ENCODE measurements at regions not wholly inside any gene's neighbourhood (a gene's known extent, or its start where the extent isn't known, plus 50 kb on each side); places are given as distances from the start of the nearest gene placed in this dataset.

DNA sequence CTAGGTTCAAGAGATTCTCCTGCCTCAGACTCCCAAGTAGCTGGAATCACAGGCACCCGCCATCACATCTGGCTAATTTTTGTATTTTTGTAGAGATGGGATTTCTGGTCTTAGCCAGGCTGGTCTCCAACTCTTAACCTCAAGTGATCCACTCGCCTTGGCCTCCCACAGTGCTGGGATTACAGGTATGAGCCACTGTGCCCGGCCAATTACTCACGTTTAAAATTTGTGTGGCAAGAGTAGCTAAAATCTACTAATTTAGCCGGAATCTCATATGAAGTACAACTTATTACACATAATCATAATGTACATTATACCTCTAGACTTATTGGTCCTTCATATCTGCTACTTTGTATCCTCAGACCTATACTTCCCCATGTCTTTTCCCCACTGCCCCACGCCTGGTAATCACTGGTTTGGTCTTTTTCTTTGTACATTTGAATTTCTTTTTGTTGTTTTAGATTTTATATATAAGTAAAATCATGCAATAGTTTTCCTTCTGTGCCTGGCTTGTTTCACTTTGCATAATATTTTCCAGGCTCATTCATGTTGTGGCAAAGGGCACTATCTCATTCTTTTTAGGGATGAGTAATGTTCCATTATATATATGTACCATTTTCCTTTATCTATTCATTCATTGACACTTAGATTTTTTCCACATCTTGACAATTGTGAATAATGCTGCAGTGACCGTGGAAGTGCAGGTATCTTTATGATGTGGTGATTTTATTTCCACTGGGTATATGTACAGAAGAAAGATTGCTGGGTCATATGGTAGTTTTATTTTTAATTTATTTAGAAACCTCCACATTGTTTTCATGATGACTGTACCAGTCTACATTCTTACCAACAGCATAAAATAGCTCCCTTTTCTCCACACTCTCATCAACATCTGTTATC, 605.0 kb upstream of the CBLB start:
- TF ChIP-seq JUND (IDR thresholded peaks at IDR 0.05) (no peak), CTCF (IDR thresholded peaks at IDR 0.05; ENCODE audit: low read depth, low read length, missing input control) (no peak), ATF3 (IDR thresholded peaks at IDR 0.05) (no peak), HNF4A (conservative IDR thresholded peaks at IDR 0.05) (no peak), SP1 (IDR thresholded peaks at IDR 0.05) (no peak), MAX (IDR thresholded peaks at IDR 0.05) (no peak), FOXA1 (IDR thresholded peaks at IDR 0.05) (no peak), GABPA (IDR thresholded peaks at IDR 0.05 in 1 of 2, conservative IDR thresholded peaks at IDR 0.05 in 1 of 2) (no peak), HNF4G (IDR thresholded peaks at IDR 0.05) (no peak), TAF1 (conservative IDR thresholded peaks at IDR 0.05) (no peak), FOXA2 (IDR thresholded peaks at IDR 0.05) (no peak), YY1 (IDR thresholded peaks at IDR 0.05) (no peak)
- TF ChIP-seq, protein P1, sequence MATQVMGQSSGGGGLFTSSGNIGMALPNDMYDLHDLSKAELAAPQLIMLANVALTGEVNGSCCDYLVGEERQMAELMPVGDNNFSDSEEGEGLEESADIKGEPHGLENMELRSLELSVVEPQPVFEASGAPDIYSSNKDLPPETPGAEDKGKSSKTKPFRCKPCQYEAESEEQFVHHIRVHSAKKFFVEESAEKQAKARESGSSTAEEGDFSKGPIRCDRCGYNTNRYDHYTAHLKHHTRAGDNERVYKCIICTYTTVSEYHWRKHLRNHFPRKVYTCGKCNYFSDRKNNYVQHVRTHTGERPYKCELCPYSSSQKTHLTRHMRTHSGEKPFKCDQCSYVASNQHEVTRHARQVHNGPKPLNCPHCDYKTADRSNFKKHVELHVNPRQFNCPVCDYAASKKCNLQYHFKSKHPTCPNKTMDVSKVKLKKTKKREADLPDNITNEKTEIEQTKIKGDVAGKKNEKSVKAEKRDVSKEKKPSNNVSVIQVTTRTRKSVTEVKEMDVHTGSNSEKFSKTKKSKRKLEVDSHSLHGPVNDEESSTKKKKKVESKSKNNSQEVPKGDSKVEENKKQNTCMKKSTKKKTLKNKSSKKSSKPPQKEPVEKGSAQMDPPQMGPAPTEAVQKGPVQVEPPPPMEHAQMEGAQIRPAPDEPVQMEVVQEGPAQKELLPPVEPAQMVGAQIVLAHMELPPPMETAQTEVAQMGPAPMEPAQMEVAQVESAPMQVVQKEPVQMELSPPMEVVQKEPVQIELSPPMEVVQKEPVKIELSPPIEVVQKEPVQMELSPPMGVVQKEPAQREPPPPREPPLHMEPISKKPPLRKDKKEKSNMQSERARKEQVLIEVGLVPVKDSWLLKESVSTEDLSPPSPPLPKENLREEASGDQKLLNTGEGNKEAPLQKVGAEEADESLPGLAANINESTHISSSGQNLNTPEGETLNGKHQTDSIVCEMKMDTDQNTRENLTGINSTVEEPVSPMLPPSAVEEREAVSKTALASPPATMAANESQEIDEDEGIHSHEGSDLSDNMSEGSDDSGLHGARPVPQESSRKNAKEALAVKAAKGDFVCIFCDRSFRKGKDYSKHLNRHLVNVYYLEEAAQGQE (IDR thresholded peaks at IDR 0.05), result no peak
- TF ChIP-seq, protein P2, sequence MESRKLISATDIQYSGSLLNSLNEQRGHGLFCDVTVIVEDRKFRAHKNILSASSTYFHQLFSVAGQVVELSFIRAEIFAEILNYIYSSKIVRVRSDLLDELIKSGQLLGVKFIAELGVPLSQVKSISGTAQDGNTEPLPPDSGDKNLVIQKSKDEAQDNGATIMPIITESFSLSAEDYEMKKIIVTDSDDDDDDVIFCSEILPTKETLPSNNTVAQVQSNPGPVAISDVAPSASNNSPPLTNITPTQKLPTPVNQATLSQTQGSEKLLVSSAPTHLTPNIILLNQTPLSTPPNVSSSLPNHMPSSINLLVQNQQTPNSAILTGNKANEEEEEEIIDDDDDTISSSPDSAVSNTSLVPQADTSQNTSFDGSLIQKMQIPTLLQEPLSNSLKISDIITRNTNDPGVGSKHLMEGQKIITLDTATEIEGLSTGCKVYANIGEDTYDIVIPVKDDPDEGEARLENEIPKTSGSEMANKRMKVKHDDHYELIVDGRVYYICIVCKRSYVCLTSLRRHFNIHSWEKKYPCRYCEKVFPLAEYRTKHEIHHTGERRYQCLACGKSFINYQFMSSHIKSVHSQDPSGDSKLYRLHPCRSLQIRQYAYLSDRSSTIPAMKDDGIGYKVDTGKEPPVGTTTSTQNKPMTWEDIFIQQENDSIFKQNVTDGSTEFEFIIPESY (IDR thresholded peaks at IDR 0.05), result no peak

Measured in liver (tissue), 3 donors.